ENCODE measurements at regions not wholly inside any gene's neighbourhood (a gene's known extent, or its start where the extent isn't known, plus 50 kb on each side); places are given as distances from the start of the nearest gene placed in this dataset.

GRCh38 chr5:169398515-169398914 lies 97.6 kb upstream of the SLIT3 start:
- DNase-seq (ENCODE audit: low read depth in 1 of 2, low spot score in 1 of 2), result no peak
- H3K27ac ChIP-seq (replicated peaks), result no peak overlapping the region
- H3K27me3 ChIP-seq (ENCODE audit: insufficient read depth, poor library complexity, severe bottlenecking), result peaks cover 7% of the 10 kb centered on the region

GRCh38 chr5:169395136-169395535 lies 94.2 kb upstream of the SLIT3 start:
- H3K27me3 ChIP-seq (ENCODE audit: insufficient read depth, poor library complexity, severe bottlenecking), result peaks cover 7% of the 10 kb centered on the region
- no peak for DNase-seq (ENCODE audit: low read depth in 1 of 2, low spot score in 1 of 2)
- no peak overlapping the region for H3K27ac ChIP-seq (replicated peaks)
- TF ChIP-seq POLR2AphosphoS5 (IDR thresholded peaks at IDR 0.05; ENCODE audit: low read depth), result no peak
- no peak for TF ChIP-seq CTCF (IDR thresholded peaks at IDR 0.05; ENCODE audit: insufficient read depth, low read length)
- no peak for TF ChIP-seq SPI1 (IDR thresholded peaks at IDR 0.05; ENCODE audit: borderline replicate concordance, low read depth)
- no peak for TF ChIP-seq GABPA (IDR thresholded peaks at IDR 0.05; ENCODE audit: low read depth)
- no peak for TF ChIP-seq REST (IDR thresholded peaks at IDR 0.05; ENCODE audit: insufficient replicate concordance, low read depth)
- no peak overlapping the region for H3K4me3 ChIP-seq (replicated peaks; ENCODE audit: insufficient read depth, low read length)

More at GRCh38 chr5:169398515-169398914, 97.6 kb upstream of the SLIT3 start:
- H3K4me3 ChIP-seq (replicated peaks; ENCODE audit: insufficient read depth, low read length), result no peak overlapping the region
- no peak for TF ChIP-seq SPI1 (IDR thresholded peaks at IDR 0.05; ENCODE audit: borderline replicate concordance, low read depth)
- no peak for TF ChIP-seq REST (IDR thresholded peaks at IDR 0.05; ENCODE audit: insufficient replicate concordance, low read depth)
- TF ChIP-seq GABPA (IDR thresholded peaks at IDR 0.05; ENCODE audit: low read depth), result no peak
- TF ChIP-seq CTCF (IDR thresholded peaks at IDR 0.05; ENCODE audit: insufficient read depth, low read length), result no peak
- TF ChIP-seq POLR2AphosphoS5 (IDR thresholded peaks at IDR 0.05; ENCODE audit: low read depth), result no peak

GRCh38 chr5:169394371-169394770 lies 93.4 kb upstream of the SLIT3 start:
- Histone ChIP-seq H3K27ac (replicated peaks) (no peak overlapping the region), H3K27me3 (ENCODE audit: insufficient read depth, poor library complexity, severe bottlenecking) (peaks cover 9% of the 10 kb centered on the region), H3K4me3 (replicated peaks; ENCODE audit: insufficient read depth, low read length) (no peak overlapping the region)
- TF ChIP-seq REST (IDR thresholded peaks at IDR 0.05; ENCODE audit: insufficient replicate concordance, low read depth) (no peak), SPI1 (IDR thresholded peaks at IDR 0.05; ENCODE audit: borderline replicate concordance, low read depth) (no peak), CTCF (IDR thresholded peaks at IDR 0.05; ENCODE audit: insufficient read depth, low read length) (no peak), POLR2AphosphoS5 (IDR thresholded peaks at IDR 0.05; ENCODE audit: low read depth) (no peak)
- DNase-seq (ENCODE audit: low read depth in 1 of 2, low spot score in 1 of 2), result no peak

Measured in HL-60 (cell line).